22Rv1 (cell line): ENCODE measurements at regions not wholly inside any gene's neighbourhood (a gene's known extent, or its start where the extent isn't known, plus 50 kb on each side); places are given as distances from the start of the nearest gene placed in this dataset.
A peak's percentile ranks its signal among the peaks of the same experiment; 100 is the strongest.

Source experiments
- ZFX ChIP-seq: fragments of 450-650 bp; IDR thresholded peaks from 2 replicates; pipeline ENCODE4 v1.6.1; 2017; ENCODE audit warnings: antibody characterized with exemption, borderline replicate concordance
- TF ChIP-seq, protein P1 (sequence below): fragments of 450-650 bp; IDR thresholded peaks from 2 replicates; pipeline ENCODE4 v1.5.1; 2017; ENCODE audit warnings: mild to moderate bottlenecking

DNA sequence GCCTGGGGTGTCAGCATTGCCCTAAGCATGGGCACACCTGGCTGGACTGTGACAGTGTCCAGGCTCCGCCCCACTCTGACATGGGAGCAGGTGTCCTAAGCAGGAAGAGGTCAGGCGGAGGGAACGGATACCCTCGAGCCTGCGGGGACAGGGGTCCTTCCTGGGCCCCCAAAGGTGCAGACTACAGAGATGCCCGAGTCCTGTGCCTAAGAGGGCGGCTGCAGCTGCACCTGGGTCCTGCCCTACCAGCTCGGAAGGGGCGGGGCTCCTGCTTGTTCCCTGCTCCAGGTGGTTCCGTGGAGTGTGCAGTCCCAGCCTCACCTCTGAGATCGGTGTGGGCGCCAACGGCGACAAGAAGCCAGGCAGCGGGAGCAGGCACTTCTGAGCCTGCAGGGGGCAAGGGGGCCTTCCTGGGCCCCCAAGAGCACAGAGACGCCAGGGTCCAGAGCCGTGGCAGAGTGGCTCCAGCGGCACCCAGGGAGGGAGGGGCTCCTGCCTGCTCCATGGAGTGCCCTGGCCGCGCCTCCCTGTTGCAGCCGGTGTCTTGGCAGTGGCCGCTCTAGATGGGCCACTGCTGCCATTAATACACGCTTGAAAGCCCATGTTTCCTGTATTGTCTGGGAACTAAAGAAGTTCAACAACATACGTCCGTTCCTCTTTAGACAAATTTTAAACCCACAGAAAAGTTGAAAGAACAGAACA, 64.5 kb upstream of the CACNA2D1 start:
- TF ChIP-seq ZFX, result no peak
- TF ChIP-seq, protein P1, sequence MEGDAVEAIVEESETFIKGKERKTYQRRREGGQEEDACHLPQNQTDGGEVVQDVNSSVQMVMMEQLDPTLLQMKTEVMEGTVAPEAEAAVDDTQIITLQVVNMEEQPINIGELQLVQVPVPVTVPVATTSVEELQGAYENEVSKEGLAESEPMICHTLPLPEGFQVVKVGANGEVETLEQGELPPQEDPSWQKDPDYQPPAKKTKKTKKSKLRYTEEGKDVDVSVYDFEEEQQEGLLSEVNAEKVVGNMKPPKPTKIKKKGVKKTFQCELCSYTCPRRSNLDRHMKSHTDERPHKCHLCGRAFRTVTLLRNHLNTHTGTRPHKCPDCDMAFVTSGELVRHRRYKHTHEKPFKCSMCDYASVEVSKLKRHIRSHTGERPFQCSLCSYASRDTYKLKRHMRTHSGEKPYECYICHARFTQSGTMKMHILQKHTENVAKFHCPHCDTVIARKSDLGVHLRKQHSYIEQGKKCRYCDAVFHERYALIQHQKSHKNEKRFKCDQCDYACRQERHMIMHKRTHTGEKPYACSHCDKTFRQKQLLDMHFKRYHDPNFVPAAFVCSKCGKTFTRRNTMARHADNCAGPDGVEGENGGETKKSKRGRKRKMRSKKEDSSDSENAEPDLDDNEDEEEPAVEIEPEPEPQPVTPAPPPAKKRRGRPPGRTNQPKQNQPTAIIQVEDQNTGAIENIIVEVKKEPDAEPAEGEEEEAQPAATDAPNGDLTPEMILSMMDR, result peak; percentile 36
